Vagina (tissue), 2 donors: ENCODE measurements at regions not wholly inside any gene's neighbourhood (a gene's known extent, or its start where the extent isn't known, plus 50 kb on each side); places are given as distances from the start of the nearest gene placed in this dataset.

Experiments used
- DNase-seq, 2 donors: peaks; one replicate each; pipeline ENCODE4 v3.0.0-alpha.2; 2017; ENCODE audit errors: extremely low spot score in 2 of 2
- H3K27ac ChIP-seq: fragments of 200-600 bp; sonication (generic); one replicate; pipeline ENCODE4 v1.5.1; 2019
- H3K27me3 ChIP-seq: fragments of 200-600 bp; sonication (generic); one replicate; pipeline ENCODE4 v1.5.1; 2019
- H3K36me3 ChIP-seq, 2 donors: fragments of 200-600 bp; sonication (generic); one replicate each; pipeline ENCODE4 v1.5.1; 2017 to 2019
- H3K4me1 ChIP-seq: fragments of 200-600 bp; sonication (generic); one replicate; pipeline ENCODE4 v1.5.1; 2019
- H3K4me3 ChIP-seq, 2 donors: fragments of 200-600 bp; sonication (generic); 1 replicate in 1 of 2; 2 replicates in 1 of 2; pipeline ENCODE4 v1.5.1; 2016 to 2019
- H3K9me3 ChIP-seq: fragments of 200-600 bp; sonication (generic); one replicate; pipeline ENCODE4 v1.5.1; 2019
- POLR2A ChIP-seq, 2 donors: fragments of 450-650 bp; IDR thresholded peaks; one replicate each; pipeline ENCODE4 v1.6.1; 2017; ENCODE audit warnings: antibody characterized with exemption in 2 of 2, mild to moderate bottlenecking in 2 of 2, moderate library complexity in 2 of 2
- POLR2AphosphoS5 ChIP-seq, 2 donors: sonication (generic); formaldehyde crosslinking; IDR thresholded peaks; one replicate each; pipeline ENCODE4 v1.9.0; 2017; ENCODE audit warnings: antibody characterized with exemption in 2 of 2, mild to moderate bottlenecking in 2 of 2, low read depth in 1 of 2; ENCODE audit not compliant: insufficient read depth in 1 of 2
- intact Hi-C: fragments of 100-400 bp; cut with DNase I; formaldehyde crosslinking; loops from one replicate; pipeline ENCODE4 v1.15.1; 2023
- TF ChIP-seq, protein P1 (sequence below), 3 experiments: fragments of 450-650 bp in 2 of 3; fragments of 200-600 bp in 1 of 3; sonication (generic) in 1 of 3; IDR thresholded peaks; one replicate each; pipeline ENCODE4 v1.5.1; 2017 to 2019; ENCODE audit warnings: antibody characterized with exemption in 3 of 3, mild to moderate bottlenecking in 2 of 3, moderate library complexity in 2 of 3

DNA sequence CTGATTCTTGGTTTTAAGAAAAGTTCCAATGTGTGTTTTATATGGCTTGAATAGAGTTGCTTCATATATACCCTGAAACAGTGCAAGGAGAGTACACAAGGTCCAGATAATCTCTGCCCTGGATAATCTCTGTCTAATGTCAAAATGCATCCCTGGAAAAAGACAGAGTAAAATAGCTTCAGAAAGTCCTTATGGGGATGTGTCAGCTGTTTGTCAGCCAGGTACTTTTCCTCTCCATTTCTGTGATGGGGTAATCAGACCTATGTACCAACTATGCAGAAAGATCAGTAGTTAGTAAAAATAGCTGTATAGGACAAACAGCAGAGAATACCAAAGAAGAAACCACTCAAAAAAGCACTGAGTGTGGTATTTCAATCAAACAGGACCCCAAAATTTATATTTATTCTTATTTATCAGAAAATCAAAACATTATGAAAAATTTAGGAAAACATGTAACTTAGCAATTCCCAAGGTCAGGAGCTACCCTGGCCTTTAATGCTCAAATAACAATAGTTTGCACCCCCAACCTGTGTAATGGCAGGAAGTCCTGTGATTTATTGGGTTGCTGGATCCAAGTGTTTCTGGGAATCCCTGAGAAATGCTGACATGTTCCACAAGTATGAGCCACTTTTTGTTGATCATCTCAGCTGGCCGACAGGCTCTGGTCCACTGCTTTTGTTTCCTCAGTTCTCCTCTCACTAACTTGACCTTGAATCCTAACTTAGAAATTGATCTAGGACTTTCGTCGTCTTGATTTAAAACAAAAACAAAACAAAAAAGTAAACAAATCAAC, 69.6 kb downstream of the MDH1 start:
- Histone ChIP-seq H3K36me3 (no peaks in the 10 kb centered on the region), H3K27ac (no peak overlapping the region), H3K4me3 (no peak overlapping the region), H3K27me3 (no peaks in the 10 kb centered on the region), H3K4me1 (no peaks in the 10 kb centered on the region), H3K9me3 (no peaks in the 10 kb centered on the region)
- TF ChIP-seq, protein P1, sequence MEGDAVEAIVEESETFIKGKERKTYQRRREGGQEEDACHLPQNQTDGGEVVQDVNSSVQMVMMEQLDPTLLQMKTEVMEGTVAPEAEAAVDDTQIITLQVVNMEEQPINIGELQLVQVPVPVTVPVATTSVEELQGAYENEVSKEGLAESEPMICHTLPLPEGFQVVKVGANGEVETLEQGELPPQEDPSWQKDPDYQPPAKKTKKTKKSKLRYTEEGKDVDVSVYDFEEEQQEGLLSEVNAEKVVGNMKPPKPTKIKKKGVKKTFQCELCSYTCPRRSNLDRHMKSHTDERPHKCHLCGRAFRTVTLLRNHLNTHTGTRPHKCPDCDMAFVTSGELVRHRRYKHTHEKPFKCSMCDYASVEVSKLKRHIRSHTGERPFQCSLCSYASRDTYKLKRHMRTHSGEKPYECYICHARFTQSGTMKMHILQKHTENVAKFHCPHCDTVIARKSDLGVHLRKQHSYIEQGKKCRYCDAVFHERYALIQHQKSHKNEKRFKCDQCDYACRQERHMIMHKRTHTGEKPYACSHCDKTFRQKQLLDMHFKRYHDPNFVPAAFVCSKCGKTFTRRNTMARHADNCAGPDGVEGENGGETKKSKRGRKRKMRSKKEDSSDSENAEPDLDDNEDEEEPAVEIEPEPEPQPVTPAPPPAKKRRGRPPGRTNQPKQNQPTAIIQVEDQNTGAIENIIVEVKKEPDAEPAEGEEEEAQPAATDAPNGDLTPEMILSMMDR (IDR thresholded peaks at IDR 0.05): no peak
- TF ChIP-seq POLR2AphosphoS5 (IDR thresholded peaks at IDR 0.05; ENCODE audit: insufficient read depth in 1 of 2, low read depth in 1 of 2) (no peak), POLR2A (IDR thresholded peaks at IDR 0.05) (no peak)
- intact Hi-C loops: no loop called here
- DNase-seq: no peak

DNA sequence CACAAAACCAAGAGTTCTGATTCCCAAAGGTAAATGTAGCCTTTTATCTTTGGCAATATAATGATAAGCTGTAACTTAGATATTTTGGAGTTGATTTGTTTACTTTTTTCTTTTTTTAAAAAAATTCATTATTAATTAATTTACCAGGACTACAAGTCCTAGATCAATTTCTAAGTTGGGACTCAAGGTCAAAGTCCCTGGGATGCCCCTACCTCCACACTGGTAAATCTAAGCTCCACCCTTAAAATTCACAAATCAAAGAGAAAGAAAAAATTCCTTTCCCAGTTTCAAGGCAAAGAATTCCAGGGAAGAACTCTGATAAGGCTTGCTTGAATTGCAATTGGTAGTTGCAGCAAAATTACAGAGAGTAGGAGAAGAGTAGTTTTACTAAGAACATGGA, 71.3 kb downstream of the MDH1 start:
- H3K27me3 ChIP-seq: no peaks in the 10 kb centered on the region
- no peaks in the 10 kb centered on the region for H3K4me1 ChIP-seq
- H3K36me3 ChIP-seq: no peaks in the 10 kb centered on the region
- no peak for DNase-seq
- TF ChIP-seq, protein P1 (IDR thresholded peaks at IDR 0.05): no peak
- no peak for TF ChIP-seq POLR2A (IDR thresholded peaks at IDR 0.05)
- TF ChIP-seq POLR2AphosphoS5 (IDR thresholded peaks at IDR 0.05; ENCODE audit: insufficient read depth in 1 of 2, low read depth in 1 of 2): no peak
- no peak overlapping the region for H3K4me3 ChIP-seq
- intact Hi-C loops: no loop called here
- H3K9me3 ChIP-seq: no peaks in the 10 kb centered on the region
- H3K27ac ChIP-seq: no peak overlapping the region

GRCh38 chr2:63661076-63661475, 72.3 kb downstream of the MDH1 start:
- Histone ChIP-seq H3K36me3 (no peaks in the 10 kb centered on the region), H3K27ac (no peak overlapping the region), H3K4me1 (no peaks in the 10 kb centered on the region), H3K9me3 (no peaks in the 10 kb centered on the region), H3K4me3 (no peak overlapping the region), H3K27me3 (no peaks in the 10 kb centered on the region)
- intact Hi-C loops: no loop called here
- TF ChIP-seq POLR2A (IDR thresholded peaks at IDR 0.05): no peak
- TF ChIP-seq POLR2AphosphoS5 (IDR thresholded peaks at IDR 0.05; ENCODE audit: insufficient read depth in 1 of 2, low read depth in 1 of 2): no peak
- TF ChIP-seq, protein P1 (IDR thresholded peaks at IDR 0.05): no peak
- no peak for DNase-seq

DNA sequence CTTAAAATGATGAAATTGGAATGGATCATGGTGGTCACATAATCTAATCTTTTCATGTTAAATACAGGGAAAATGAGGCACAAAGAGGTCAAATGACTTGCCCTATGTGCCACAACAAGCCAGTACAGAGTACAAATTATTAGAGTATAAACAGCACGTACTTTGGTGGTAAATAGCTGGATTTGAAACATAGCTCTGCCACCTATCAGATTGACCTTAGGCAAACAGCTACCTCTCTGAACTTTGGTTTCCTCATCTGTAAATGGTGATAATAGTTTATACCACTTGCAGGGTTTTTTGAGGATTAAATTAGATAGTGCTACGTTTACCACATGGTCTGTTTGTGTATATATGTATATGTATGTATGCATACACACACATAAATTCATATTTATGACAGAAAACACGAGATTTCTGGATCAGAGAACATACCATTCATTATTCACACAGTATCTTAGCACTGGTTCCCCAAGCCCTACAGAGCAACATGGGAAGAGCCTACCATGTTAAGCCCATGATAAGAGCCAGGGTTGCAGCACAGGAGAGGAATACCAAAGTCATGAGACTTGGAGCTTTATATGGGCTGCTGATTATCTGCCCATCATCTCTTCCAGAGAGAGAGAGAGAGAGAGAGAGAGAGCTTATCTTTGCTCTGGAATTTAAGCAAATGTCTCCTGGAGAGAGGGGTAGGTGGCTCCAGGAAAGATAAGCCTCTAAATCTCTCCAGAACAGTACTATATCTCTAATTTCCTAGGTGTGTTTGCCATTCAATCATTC, 73.5 kb downstream of the MDH1 start:
- Histone ChIP-seq H3K4me3 (no peak overlapping the region), H3K9me3 (no peaks in the 10 kb centered on the region), H3K27ac (no peak overlapping the region), H3K4me1 (no peaks in the 10 kb centered on the region), H3K27me3 (no peaks in the 10 kb centered on the region), H3K36me3 (no peaks in the 10 kb centered on the region)
- DNase-seq: no peak
- intact Hi-C loops: no loop called here
- TF ChIP-seq POLR2A (IDR thresholded peaks at IDR 0.05): no peak

- Histone ChIP-seq H3K27me3 (no peaks in the 10 kb centered on the region), H3K9me3 (no peaks in the 10 kb centered on the region), H3K4me3 (no peak overlapping the region), H3K4me1 (no peaks in the 10 kb centered on the region), H3K27ac (no peak overlapping the region), H3K36me3 (no peaks in the 10 kb centered on the region)
- intact Hi-C loops: no loop called here
- TF ChIP-seq POLR2A (IDR thresholded peaks at IDR 0.05) (no peak), POLR2AphosphoS5 (IDR thresholded peaks at IDR 0.05; ENCODE audit: insufficient read depth in 1 of 2, low read depth in 1 of 2) (no peak)
- TF ChIP-seq, protein P1 (IDR thresholded peaks at IDR 0.05): no peak
- DNase-seq: no peak
Measured at GRCh38 chr2:63663013-63663864, 74.5 kb downstream of the MDH1 start.
